HepG2 (cell line): ENCODE measurements at regions not wholly inside any gene's neighbourhood (a gene's known extent, or its start where the extent isn't known, plus 50 kb on each side); places are given as distances from the start of the nearest gene placed in this dataset.

Experiments used
- ATAC-seq: fragments of 200-7000 bp; cut with Tn5 transposase; 3 replicates; pipeline ENCODE4 v1.9.1; 2020; ENCODE audit warnings: mild to moderate bottlenecking, moderate library complexity
- BruUV-seq: library from RNA; stranded (reverse); fragments of 400-500 nt; replicated peaks from 2 replicates; lab custom pipeline; 2021; lab: Mats Ljungman, UMichigan
- CTCF ChIA-PET: fragments of 300-600 bp; formaldehyde crosslinking; extraction: SDS; loops from one replicate; lab custom pipeline; 2021; ENCODE audit warnings: low total read pairs, inconsistent platforms, low intra/inter-chr PET ratio; lab: Yijun Ruan, JAX
- POLR2A ChIA-PET: fragments of 350-600 bp; sonication (Branson Sonifier 250); formaldehyde crosslinking; loops from one replicate; lab custom pipeline; 2020; ENCODE audit warnings: antibody characterized with exemption, inconsistent platforms; lab: Yijun Ruan, JAX
- DNase-seq: peaks from one replicate; pipeline ENCODE4 v3.0.0-alpha.2; 2015; ENCODE audit warnings: low spot score
- FAIRE-seq: peaks from 3 replicates; lab custom pipeline; 2011; peaks lifted over from hg19 to GRCh38; lab: Jason Lieb, UNC
- H2AFZ ChIP-seq: one replicate; pipeline ENCODE4 v1.6.1; 2011; ENCODE audit warnings: low read length, inconsistent platforms
- H3K27ac ChIP-seq: fragments of 300-600 bp; 3 replicates; pipeline ENCODE4 v1.8.0; 2011; ENCODE audit warnings: mixed run types, mild to moderate bottlenecking, mixed read lengths, low read length, inconsistent platforms; ENCODE audit not compliant: insufficient read depth; ENCODE audit errors: extremely low read length
- H3K27me3 ChIP-seq, 2 experiments: fragments of 200-600 bp in 1 of 2; 2 replicates in 1 of 2; 3 replicates in 1 of 2; pipeline versions ENCODE4 v1.6.0 to v1.8.0; 2011; ENCODE audit warnings: low read length in 2 of 2, mild to moderate bottlenecking in 2 of 2, moderate library complexity in 2 of 2, inconsistent platforms in 1 of 2; ENCODE audit not compliant: insufficient read depth in 2 of 2, control insufficient read depth in 1 of 2
- H3K36me3 ChIP-seq, 2 experiments: fragments of 200-600 bp in 1 of 2; replicated peaks in 1 of 2; 2 replicates in 1 of 2; 3 replicates in 1 of 2; pipeline versions ENCODE4 v1.5.1 to v1.8.0; 2011; ENCODE audit warnings: low read length in 2 of 2, inconsistent platforms in 1 of 2; ENCODE audit not compliant: insufficient read depth in 2 of 2, control insufficient read depth in 1 of 2
- H3K4me1 ChIP-seq: 2 replicates; pipeline ENCODE4 v1.5.1; 2012; ENCODE audit warnings: low read length, inconsistent platforms; ENCODE audit not compliant: insufficient read depth
- H3K4me2 ChIP-seq: 2 replicates; pipeline ENCODE4 v1.6.0; 2011; ENCODE audit warnings: low read depth, low read length, inconsistent platforms
- H3K4me3 ChIP-seq, 3 experiments: fragments of 200-600 bp in 1 of 3; sonication (generic), shearing (Covaris generic) in 1 of 3; replicated peaks in 1 of 3; 2 replicates each; pipeline ENCODE4 v1.5.1; 2011 to 2016; ENCODE audit warnings: low read length in 3 of 3, inconsistent platforms in 2 of 3, low read depth in 2 of 3, mild to moderate bottlenecking in 2 of 3, control low read depth in 1 of 3, mixed read lengths in 1 of 3; ENCODE audit not compliant: insufficient read depth in 1 of 3
- H3K79me2 ChIP-seq: one replicate; pipeline ENCODE4 v1.6.1; 2011; ENCODE audit warnings: low read length, inconsistent platforms; ENCODE audit not compliant: insufficient read depth
- H3K9ac ChIP-seq: 2 replicates; pipeline ENCODE4 v1.6.0; 2011; ENCODE audit warnings: mild to moderate bottlenecking, low read depth, low read length, inconsistent platforms; ENCODE audit not compliant: insufficient read depth
- H3K9me3 ChIP-seq: 2 replicates; pipeline ENCODE4 v1.5.1; 2012; ENCODE audit warnings: mild to moderate bottlenecking, low read length
- H4K20me1 ChIP-seq: 2 replicates; pipeline ENCODE4 v1.6.0; 2011; ENCODE audit warnings: inconsistent platforms, mild to moderate bottlenecking, low read length, moderate library complexity; ENCODE audit not compliant: insufficient read depth
- CBX5 ChIP-seq: sonication (generic); formaldehyde crosslinking; IDR thresholded peaks from 2 replicates; pipeline ENCODE4 v1.4.0; 2020; ENCODE audit warnings: missing genetic modification reagents, borderline replicate concordance
- JARID2 ChIP-seq: sonication (generic); formaldehyde crosslinking; IDR thresholded peaks from 2 replicates; pipeline ENCODE4 v1.8.1; 2023; ENCODE audit warnings: missing genetic modification reagents, inconsistent platforms; ENCODE audit not compliant: insufficient replicate concordance
- KLF9 ChIP-seq: IDR thresholded peaks from 2 replicates; pipeline ENCODE4 v1.6.1; 2016; ENCODE audit warnings: low read depth
- MAFF ChIP-seq: IDR thresholded peaks from 2 replicates; pipeline ENCODE4 v1.6.1; 2011; ENCODE audit warnings: low read depth, low read length, improper control_type of control experiment
- MAFK ChIP-seq, 2 experiments: IDR thresholded peaks in 1 of 2; conservative IDR thresholded peaks in 1 of 2; 2 replicates each; pipeline ENCODE4 v1.6.1; 2011; ENCODE audit warnings: improper control_type of control experiment in 2 of 2, low read length in 2 of 2
- MTF2 ChIP-seq: sonication (generic); formaldehyde crosslinking; IDR thresholded peaks from 2 replicates; pipeline ENCODE4 v1.5.0; 2020; ENCODE audit warnings: missing genetic modification reagents, borderline replicate concordance
- NCOR1 ChIP-seq: fragments of 200-600 bp; sonication (generic); IDR thresholded peaks from 2 replicates; pipeline ENCODE4 v1.7.0; 2017; ENCODE audit warnings: antibody characterized with exemption, low read length, borderline replicate concordance
- SETDB1 ChIP-seq: sonication (generic); formaldehyde crosslinking; IDR thresholded peaks from 2 replicates; pipeline ENCODE4 v1.5.1; 2020; ENCODE audit warnings: missing genetic modification reagents, mild to moderate bottlenecking, borderline replicate concordance
- SOX5 ChIP-seq: IDR thresholded peaks from 2 replicates; pipeline ENCODE4 v1.6.1; 2016; ENCODE audit warnings: borderline replicate concordance
- STAT5B ChIP-seq: sonication (generic); formaldehyde crosslinking; IDR thresholded peaks from 2 replicates; pipeline ENCODE4 v1.4.0; 2020; ENCODE audit warnings: missing genetic modification reagents
- TSC22D2 ChIP-seq: sonication (generic); formaldehyde crosslinking; IDR thresholded peaks from 2 replicates; pipeline ENCODE4 v1.5.1; 2020; ENCODE audit warnings: missing genetic modification reagents, mild to moderate bottlenecking, borderline replicate concordance
- ZBTB21 ChIP-seq: sonication (generic); formaldehyde crosslinking; IDR thresholded peaks from 2 replicates; pipeline ENCODE4 v1.4.0; 2020; ENCODE audit warnings: missing genetic modification reagents
- ZNF282 ChIP-seq: fragments of 450-650 bp; IDR thresholded peaks from 2 replicates; pipeline ENCODE4 v1.6.1; 2018; ENCODE audit not compliant: partially characterized antibody
- ZNF33B ChIP-seq: sonication (generic); formaldehyde crosslinking; IDR thresholded peaks from 2 replicates; pipeline ENCODE4 v1.5.1; 2020; ENCODE audit warnings: mild to moderate bottlenecking, missing genetic modification reagents
- ZNF550 ChIP-seq: sonication (generic); formaldehyde crosslinking; IDR thresholded peaks from 2 replicates; pipeline ENCODE4 v1.4.0; 2020; ENCODE audit warnings: mild to moderate bottlenecking, missing genetic modification reagents, borderline replicate concordance
- ZNF619 ChIP-seq: sonication (generic); formaldehyde crosslinking; IDR thresholded peaks from 2 replicates; pipeline ENCODE4 v1.4.0; 2020; ENCODE audit warnings: mild to moderate bottlenecking, missing genetic modification reagents
- WGBS: methylation state at CpG from one replicate; pipeline ENCODE4 v1.1.6; 2017; ENCODE audit warnings: low lambda C conversion rate; 5-methylcytosine and 5-hydroxymethylcytosine counted together
- in situ Hi-C: cut with HindIII; loops from 2 replicates; pipeline ENCODE4 v1.10.0; 2017; ENCODE audit warnings: low pct_unique_long_range_greater_than_20kb; ENCODE audit not compliant: extremely low pct_ligation_motif_present
- intact Hi-C: fragments of 100-400 bp; cut with micrococcal nuclease; formaldehyde crosslinking; loops from one replicate; pipeline ENCODE4 v1.10.0; 2022; ENCODE audit not compliant: unreplicated experiment

DNA sequence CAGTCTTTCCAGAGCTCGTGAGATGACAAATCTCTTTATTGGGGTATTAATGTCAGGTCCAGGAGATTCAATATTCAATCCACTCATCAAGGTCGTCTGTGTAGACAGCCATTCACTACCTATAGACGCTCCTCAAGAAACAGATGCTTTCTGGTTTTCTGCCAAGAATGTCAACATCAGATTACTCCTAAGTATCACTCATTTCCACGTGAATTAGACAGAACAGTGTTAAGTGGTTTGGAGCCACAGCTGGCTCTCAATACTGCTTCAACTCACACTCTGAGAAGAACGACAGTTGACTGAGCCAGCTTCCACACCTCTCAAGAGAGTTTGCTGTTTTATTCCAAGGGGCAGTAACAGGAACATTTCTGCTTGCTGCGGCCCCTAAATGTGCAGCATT, 113.5 kb upstream of the NEDD4L start:
- no peaks in the 10 kb centered on the region for H3K36me3 ChIP-seq
- H3K79me2 ChIP-seq, result no peaks in the 10 kb centered on the region
- TF ChIP-seq NCOR1 (no peak), STAT5B (CRISPR knock-in tag) (no peak), TSC22D2 (CRISPR knock-in tag) (no peak), SETDB1 (CRISPR knock-in tag) (no peak), MTF2 (no peak)
- TF ChIP-seq, all 625 proteins: peak for 0
- POLR2A ChIA-PET, result no interaction called here
- Histone ChIP-seq H3K27me3 (no peaks in the 10 kb centered on the region; a peak in 1 of 5 replicates), H3K9me3 (no peaks in the 10 kb centered on the region), H3K4me2 (peak overlapping the region; percentile 63), H3K27ac (no peak overlapping the region), H3K4me3 (peak overlapping the region; percentile 11 to 31 (median 17); a peak in 4 of 6 replicates), H2AFZ (no peak overlapping the region), H3K4me1 (peaks cover 38% of the 10 kb centered on the region), H3K9ac (no peak overlapping the region), H4K20me1 (no peaks in the 10 kb centered on the region)
- intact Hi-C loops, result no loop called here
- no TSS peak for BruUV-seq
- CTCF ChIA-PET, result no interaction called here
- in situ Hi-C loops, result no loop called here
- WGBS, result 33% methylated on average over 6 of the region's 6 CpGs
- FAIRE-seq (no peak), ATAC-seq (no peak), DNase-seq (no peak)

- ChIA-PET CTCF (no interaction called here), POLR2A (no interaction called here)
- no peak overlapping the region for H3K4me3 ChIP-seq
- intact Hi-C loops (no loop called here), in situ Hi-C loops (no loop called here)
- no peaks in the 10 kb centered on the region for H3K79me2 ChIP-seq
- TF ChIP-seq ZNF282 (no peak), MAFK (conservative IDR thresholded peaks at IDR 0.05 in 1 of 2, IDR thresholded peaks at IDR 0.05 in 1 of 2; ENCODE audit: low read length in 2 of 2) (peak; percentile 52 to 56; a peak in 3 of 4 replicates), KLF9 (CRISPR knock-in tag) (no peak), MAFF (peak; percentile 48), JARID2 (no peak), CBX5 (CRISPR knock-in tag) (no peak), ZNF33B (CRISPR knock-in tag) (no peak), ZBTB21 (CRISPR knock-in tag) (no peak), ZNF619 (CRISPR knock-in tag) (no peak), SOX5 (CRISPR knock-in tag) (no peak), ZNF550 (no peak)
- H3K36me3 ChIP-seq, result no peaks in the 10 kb centered on the region
- H4K20me1 ChIP-seq, result no peaks in the 10 kb centered on the region
- no TSS peak for BruUV-seq
- no peak for FAIRE-seq
- no peaks in the 10 kb centered on the region for H3K9me3 ChIP-seq
- H3K27ac ChIP-seq, result no peak overlapping the region
- H2AFZ ChIP-seq, result no peak overlapping the region
- no peak overlapping the region for H3K9ac ChIP-seq
- no peaks in the 10 kb centered on the region; a peak in 1 of 5 replicates for H3K27me3 ChIP-seq
- ATAC-seq, result no peak
- no peak for DNase-seq
- 50% methylated on average over 4 of the region's 4 CpGs for WGBS
- H3K4me2 ChIP-seq, result no peak overlapping the region
- H3K4me1 ChIP-seq, result peaks cover 42% of the 10 kb centered on the region
These were observed 114.1 kb upstream of the NEDD4L start for GRCh38 chr18:57929922-57930321.
